ENCODE measurements at regions not wholly inside any gene's neighbourhood (a gene's known extent, or its start where the extent isn't known, plus 50 kb on each side); places are given as distances from the start of the nearest gene placed in this dataset.

- TF ChIP-seq GATA2 (IDR thresholded peaks at IDR 0.05; ENCODE audit: low read depth, low read length): peak; percentile 95
- 0 out of 2 replicates have a peak, but pooled peaks have one; percentile 34 for TF ChIP-seq GATA3 (IDR thresholded peaks at IDR 0.05; ENCODE audit: low read depth, low read length)
These were observed 142.5 kb upstream of the L3MBTL4 start for GRCh38 chr18:6557057-6557769.

DNA sequence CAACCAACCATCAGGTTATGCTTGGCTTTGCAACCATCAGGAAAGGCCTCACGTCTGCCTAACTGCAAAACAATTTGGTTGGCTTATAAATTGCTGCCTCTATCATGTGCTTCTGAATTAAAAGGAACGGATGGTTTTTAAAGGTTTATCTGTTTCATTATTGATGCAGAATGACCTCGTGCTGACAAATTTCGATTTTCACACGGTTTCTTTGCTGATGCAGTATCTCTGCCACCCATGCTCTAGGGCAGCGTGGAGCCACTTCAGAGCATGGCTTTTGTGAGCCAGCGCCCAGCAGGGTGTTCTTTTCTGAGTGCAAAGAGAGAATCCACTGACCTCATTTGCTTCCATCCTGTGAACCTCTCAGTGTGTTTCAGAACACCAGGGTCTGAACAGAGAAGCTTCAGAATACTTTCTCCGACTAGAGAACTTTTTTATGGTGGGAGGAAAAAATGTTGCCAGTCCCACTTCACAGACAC, 143.1 kb upstream of the L3MBTL4 start:
- TF ChIP-seq GATA2 (IDR thresholded peaks at IDR 0.05; ENCODE audit: low read depth, low read length) (no peak), GATA3 (IDR thresholded peaks at IDR 0.05; ENCODE audit: low read depth, low read length) (no peak)

GRCh38 chr18:6558446-6559156, 143.9 kb upstream of the L3MBTL4 start:
- TF ChIP-seq GATA2 (IDR thresholded peaks at IDR 0.05; ENCODE audit: low read depth, low read length): no peak
- TF ChIP-seq GATA3 (IDR thresholded peaks at IDR 0.05; ENCODE audit: low read depth, low read length): no peak

- no peak for TF ChIP-seq GATA3 (IDR thresholded peaks at IDR 0.05; ENCODE audit: low read depth, low read length)
- TF ChIP-seq GATA2 (IDR thresholded peaks at IDR 0.05; ENCODE audit: low read depth, low read length): no peak
These were observed 144.6 kb upstream of the L3MBTL4 start for GRCh38 chr18:6559296-6559695.

- TF ChIP-seq GATA3 (IDR thresholded peaks at IDR 0.05; ENCODE audit: low read depth, low read length): no peak
- TF ChIP-seq GATA2 (IDR thresholded peaks at IDR 0.05; ENCODE audit: low read depth, low read length): no peak
These were observed 146.3 kb upstream of the L3MBTL4 start for GRCh38 chr18:6561016-6561415.

GRCh38 chr18:6561420-6561861, 146.7 kb upstream of the L3MBTL4 start:
- TF ChIP-seq GATA2 (IDR thresholded peaks at IDR 0.05; ENCODE audit: low read depth, low read length): no peak
- no peak for TF ChIP-seq GATA3 (IDR thresholded peaks at IDR 0.05; ENCODE audit: low read depth, low read length)

DNA sequence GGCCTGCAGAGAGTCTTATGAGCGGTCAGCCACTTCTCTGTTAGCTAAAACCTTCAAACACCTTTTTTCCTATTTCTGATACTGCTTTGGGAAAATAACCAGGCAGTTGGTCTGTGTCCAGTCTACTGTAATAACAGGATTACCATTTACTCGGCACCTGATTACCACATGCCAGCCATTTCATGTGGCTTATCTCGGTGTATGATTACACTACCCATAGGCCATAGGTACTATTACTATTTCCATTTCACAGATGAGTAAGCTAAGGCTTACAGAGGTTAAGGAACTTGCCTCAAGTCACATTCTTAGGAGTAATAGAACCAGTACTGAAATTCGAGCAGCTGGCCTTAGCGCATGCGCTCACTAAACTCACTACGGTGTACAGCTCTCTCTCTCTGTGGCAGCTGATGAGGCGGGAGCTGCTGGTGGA, 147.2 kb upstream of the L3MBTL4 start:
- no peak for TF ChIP-seq GATA2 (IDR thresholded peaks at IDR 0.05; ENCODE audit: low read depth, low read length)
- no peak for TF ChIP-seq GATA3 (IDR thresholded peaks at IDR 0.05; ENCODE audit: low read depth, low read length)

GRCh38 chr18:6563896-6564295, 149.2 kb upstream of the L3MBTL4 start:
- TF ChIP-seq GATA2 (IDR thresholded peaks at IDR 0.05; ENCODE audit: low read depth, low read length) (no peak), GATA3 (IDR thresholded peaks at IDR 0.05; ENCODE audit: low read depth, low read length) (no peak)

GRCh38 chr18:6564950-6565814, 150.5 kb upstream of the L3MBTL4 start:
- no peak for TF ChIP-seq GATA3 (IDR thresholded peaks at IDR 0.05; ENCODE audit: low read depth, low read length)
- no peak for TF ChIP-seq GATA2 (IDR thresholded peaks at IDR 0.05; ENCODE audit: low read depth, low read length)

GRCh38 chr18:6565815-6566081, 151.0 kb upstream of the L3MBTL4 start:
- TF ChIP-seq GATA3 (IDR thresholded peaks at IDR 0.05; ENCODE audit: low read depth, low read length) (no peak), GATA2 (IDR thresholded peaks at IDR 0.05; ENCODE audit: low read depth, low read length) (no peak)

DNA sequence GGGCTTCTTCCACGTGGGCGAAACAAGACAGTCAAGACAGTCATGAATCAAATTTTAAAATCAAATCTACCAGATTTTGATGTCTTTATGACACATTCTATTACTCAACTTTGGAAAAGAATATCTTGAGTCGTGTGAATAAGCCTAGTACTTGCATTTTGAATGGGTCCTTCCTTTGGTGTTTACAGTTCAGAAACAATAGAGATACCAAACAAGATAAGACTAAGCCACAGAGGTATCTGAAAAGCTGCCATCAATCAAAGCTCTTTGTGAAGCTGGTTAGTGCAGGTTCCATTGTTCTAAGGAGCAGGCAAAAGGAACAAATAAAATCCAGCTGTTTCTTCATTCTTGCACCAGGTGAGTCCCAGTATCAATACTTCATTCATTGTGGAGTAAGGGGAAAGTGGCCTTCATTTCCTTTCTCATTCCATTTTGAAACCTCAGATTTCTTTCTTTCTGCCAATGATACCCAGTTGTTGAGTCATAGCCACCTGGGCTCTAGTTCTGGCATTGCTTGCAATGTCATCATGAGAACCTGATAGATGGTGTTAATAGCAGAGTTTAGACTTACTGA, 151.7 kb upstream of the L3MBTL4 start:
- TF ChIP-seq GATA2 (IDR thresholded peaks at IDR 0.05; ENCODE audit: low read depth, low read length) (no peak), GATA3 (IDR thresholded peaks at IDR 0.05; ENCODE audit: low read depth, low read length) (no peak)

DNA sequence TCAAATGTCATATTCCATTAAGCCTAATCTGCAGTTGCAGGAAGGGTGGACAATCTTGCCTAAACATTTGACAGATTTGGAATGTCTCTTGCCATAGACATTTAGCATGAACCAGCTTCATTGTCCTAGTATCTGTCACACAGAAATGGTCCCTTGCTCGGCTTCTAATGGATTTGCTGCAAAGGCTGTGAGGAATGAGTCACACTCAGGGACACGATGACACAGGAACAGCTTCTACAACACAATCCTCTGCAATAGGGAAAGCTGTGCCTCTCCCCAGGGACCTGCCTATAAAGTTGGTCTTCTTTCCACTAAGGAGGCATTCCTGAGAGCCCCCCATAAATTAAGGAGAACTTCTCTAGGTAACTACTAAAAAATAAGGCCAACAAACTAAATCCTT, 155.1 kb upstream of the L3MBTL4 start:
- no peak for TF ChIP-seq GATA2 (IDR thresholded peaks at IDR 0.05; ENCODE audit: low read depth, low read length)
- no peak for TF ChIP-seq GATA3 (IDR thresholded peaks at IDR 0.05; ENCODE audit: low read depth, low read length)

DNA sequence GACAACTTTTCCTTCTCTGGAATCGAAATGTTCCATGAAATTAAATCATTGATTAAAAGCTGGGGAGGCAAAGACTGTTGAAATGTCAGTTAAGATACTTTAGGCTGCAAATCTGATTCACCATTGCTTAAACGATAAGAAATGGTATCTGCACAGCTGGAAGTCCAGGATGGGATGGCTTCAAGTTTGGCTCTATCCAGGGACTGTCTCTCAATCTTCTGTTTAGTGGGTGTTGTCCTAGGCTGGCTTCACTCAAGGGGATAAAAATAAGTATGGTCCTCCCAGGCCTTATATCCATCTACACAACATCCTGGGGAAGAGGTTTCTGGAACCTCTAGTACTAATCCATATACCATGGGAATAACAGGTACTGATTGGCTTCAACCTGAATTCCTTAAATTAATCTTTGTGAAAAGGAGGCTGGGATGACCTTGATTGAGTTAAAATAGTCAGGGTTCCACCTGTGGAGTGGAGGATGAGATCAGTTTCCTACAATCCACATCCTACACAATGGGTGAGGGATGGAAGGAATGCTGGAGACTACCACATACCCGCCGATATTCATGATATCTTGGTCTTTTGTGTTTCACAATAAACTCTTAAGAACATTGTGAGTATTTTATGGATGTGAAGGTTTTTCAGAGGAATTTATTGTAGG, 156.0 kb upstream of the L3MBTL4 start:
- TF ChIP-seq GATA3 (IDR thresholded peaks at IDR 0.05; ENCODE audit: low read depth, low read length) (no peak), GATA2 (IDR thresholded peaks at IDR 0.05; ENCODE audit: low read depth, low read length) (no peak)
